IPS-15b (cell line): ENCODE measurements at regions not wholly inside any gene's neighbourhood (a gene's known extent, or its start where the extent isn't known, plus 50 kb on each side); places are given as distances from the start of the nearest gene placed in this dataset.

Experiments
- H3K27me3 ChIP-seq: one replicate; pipeline ENCODE4 v1.6.1; 2013; ENCODE audit warnings: low read length; ENCODE audit not compliant: control insufficient read depth, insufficient read depth
- H3K36me3 ChIP-seq: one replicate; pipeline ENCODE4 v1.6.1; 2013; ENCODE audit warnings: low read length; ENCODE audit not compliant: control insufficient read depth, insufficient read depth
- H3K4me1 ChIP-seq: one replicate; pipeline ENCODE4 v1.6.1; 2013; ENCODE audit warnings: mild to moderate bottlenecking, low read length; ENCODE audit not compliant: control insufficient read depth, insufficient read depth
- H3K4me3 ChIP-seq: one replicate; pipeline ENCODE4 v1.5.1; 2013; ENCODE audit warnings: low read depth, low read length
- H3K9ac ChIP-seq: one replicate; pipeline ENCODE4 v1.6.1; 2013; ENCODE audit warnings: low read depth, mild to moderate bottlenecking, low read length
- H3K9me3 ChIP-seq: one replicate; pipeline ENCODE4 v1.6.1; 2013; ENCODE audit warnings: mild to moderate bottlenecking, low read length; ENCODE audit not compliant: control insufficient read depth, insufficient read depth

DNA sequence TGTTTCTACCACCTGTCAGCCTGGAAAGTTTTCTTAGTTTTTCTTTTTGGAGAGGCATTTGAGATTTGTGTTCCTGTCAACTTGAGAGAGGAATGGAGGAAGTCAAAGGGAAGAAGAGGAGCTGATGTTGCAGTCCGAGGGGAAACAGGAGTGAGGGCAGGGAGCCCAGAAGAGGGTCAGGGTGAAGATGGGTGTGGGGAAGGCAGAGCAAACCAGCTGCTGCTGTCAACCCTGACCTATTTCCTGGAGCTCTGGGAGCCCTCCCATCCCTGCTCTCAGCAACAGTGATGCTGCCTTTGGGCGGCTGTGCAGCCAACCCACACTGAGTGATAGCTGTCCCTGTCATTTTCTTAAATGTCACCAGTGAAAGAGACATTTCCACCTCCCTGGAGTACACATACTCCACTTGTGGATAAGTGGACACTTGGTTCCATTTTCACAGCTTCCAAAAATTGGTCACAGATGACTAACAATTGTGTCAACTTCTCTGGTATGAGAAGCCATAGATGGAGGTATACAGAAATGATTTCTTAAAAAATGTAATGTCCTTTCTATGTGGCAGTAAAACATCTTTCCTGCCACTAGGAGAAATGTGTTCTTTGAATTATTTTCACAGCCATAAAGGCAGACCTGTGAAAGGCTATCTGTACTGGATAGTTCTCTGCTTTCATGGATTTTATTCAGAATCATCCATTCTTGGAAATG lies 556.3 kb upstream of the TBL1XR1 start:
- Histone ChIP-seq H3K27me3 (no peaks in the 10 kb centered on the region), H3K9ac (no peak overlapping the region), H3K36me3 (no peaks in the 10 kb centered on the region), H3K9me3 (peaks cover 6% of the 10 kb centered on the region), H3K4me1 (no peaks in the 10 kb centered on the region), H3K4me3 (no peak overlapping the region)

DNA sequence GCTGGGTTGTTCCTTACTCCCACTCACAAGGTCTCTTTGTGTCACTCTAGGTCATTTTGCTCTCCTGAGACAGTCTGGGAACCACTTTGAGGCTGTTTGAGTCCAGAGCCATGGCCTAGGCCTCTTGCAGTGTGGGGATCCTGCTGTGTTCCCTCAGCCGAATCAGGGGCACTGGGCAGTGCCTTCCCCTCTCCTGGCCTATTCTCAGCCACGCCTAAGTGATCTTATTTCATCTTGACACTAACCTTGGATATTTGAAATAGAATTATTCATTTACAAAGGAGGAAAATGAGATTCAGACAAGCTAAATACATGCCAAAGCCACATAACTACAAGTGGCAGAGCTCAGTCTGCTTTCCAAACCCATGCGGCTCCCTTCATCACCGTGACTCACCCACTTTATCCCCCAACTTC lies 557.2 kb upstream of the TBL1XR1 start:
- Histone ChIP-seq H3K27me3 (no peaks in the 10 kb centered on the region), H3K4me3 (no peak overlapping the region), H3K4me1 (no peaks in the 10 kb centered on the region), H3K9ac (no peak overlapping the region), H3K36me3 (no peaks in the 10 kb centered on the region), H3K9me3 (peaks cover 6% of the 10 kb centered on the region)

DNA sequence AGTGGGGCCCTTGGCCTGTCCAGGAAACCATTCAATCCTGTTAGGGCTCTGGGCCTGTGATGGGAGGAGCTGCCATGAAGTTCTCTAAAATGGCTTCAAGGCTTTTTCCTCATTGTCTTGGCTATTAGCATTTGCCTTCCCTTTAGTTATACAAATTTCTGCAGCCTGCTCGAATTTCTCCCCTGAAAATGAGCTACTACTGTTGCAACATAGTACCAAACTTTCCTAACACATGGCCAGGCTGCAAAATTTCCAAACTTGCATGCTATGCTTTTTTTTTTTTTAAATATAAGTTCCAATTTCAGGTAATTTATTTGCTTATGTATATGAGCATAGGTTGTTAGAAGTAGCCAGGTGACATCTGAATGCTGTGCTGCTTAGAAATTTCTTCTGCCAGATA lies 560.8 kb upstream of the TBL1XR1 start:
- Histone ChIP-seq H3K27me3 (no peaks in the 10 kb centered on the region), H3K4me1 (no peaks in the 10 kb centered on the region), H3K9ac (no peak overlapping the region), H3K4me3 (no peak overlapping the region), H3K9me3 (peaks cover 6% of the 10 kb centered on the region), H3K36me3 (no peaks in the 10 kb centered on the region)

DNA sequence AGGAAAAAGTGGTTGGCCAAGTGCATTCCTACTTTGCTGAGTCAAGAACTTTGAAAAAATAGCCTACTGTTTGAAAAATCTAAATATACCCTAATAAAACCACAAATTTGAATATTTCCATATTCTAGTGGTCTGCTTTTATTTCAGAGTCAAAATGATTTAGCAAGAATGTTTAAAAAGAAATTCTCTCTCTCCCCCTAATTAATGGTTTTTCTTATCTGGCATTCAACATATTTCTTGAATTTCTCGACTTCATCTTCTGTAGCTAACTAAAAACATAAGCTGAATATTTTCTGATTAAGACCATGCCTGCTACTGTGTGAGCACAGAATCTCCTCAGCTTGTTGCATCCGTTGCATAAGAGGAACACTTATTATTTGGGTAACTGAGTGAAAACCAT lies 563.5 kb upstream of the TBL1XR1 start:
- H3K4me1 ChIP-seq = no peaks in the 10 kb centered on the region
- H3K36me3 ChIP-seq = no peaks in the 10 kb centered on the region
- peaks cover 6% of the 10 kb centered on the region for H3K9me3 ChIP-seq
- H3K9ac ChIP-seq = no peak overlapping the region
- no peak overlapping the region for H3K4me3 ChIP-seq
- H3K27me3 ChIP-seq = no peaks in the 10 kb centered on the region

DNA sequence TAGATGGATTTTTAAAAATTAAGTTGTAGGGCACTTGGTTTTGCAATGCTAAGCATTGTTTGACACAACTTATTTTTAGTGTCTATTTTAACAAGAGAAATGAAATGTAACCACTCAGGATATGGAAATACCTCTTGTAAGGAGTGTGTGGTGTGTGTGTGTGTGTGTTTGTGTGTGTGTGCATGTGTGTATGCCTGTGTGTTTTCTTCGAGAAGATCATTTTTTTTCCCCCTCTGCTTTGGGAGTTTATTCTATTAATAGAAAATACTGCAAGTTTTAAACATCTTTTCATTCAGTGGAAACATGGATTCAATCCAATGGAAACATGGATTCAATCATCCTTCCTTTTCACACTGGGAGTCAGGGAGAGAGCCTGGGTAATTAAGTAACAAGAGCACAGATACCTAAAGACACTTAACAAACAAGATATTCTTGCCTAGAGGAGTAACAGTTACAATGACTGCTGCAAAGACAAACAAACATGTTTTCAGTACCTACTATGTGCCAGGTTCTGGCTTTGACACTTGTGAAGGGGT lies 567.2 kb upstream of the TBL1XR1 start:
- no peak overlapping the region for H3K9ac ChIP-seq
- H3K4me3 ChIP-seq = no peak overlapping the region
- H3K4me1 ChIP-seq = no peaks in the 10 kb centered on the region
- H3K27me3 ChIP-seq = no peaks in the 10 kb centered on the region
- H3K36me3 ChIP-seq = no peaks in the 10 kb centered on the region
- peaks cover 5% of the 10 kb centered on the region for H3K9me3 ChIP-seq

- peaks cover 5% of the 10 kb centered on the region for H3K9me3 ChIP-seq
- no peak overlapping the region for H3K9ac ChIP-seq
- no peaks in the 10 kb centered on the region for H3K27me3 ChIP-seq
- no peaks in the 10 kb centered on the region for H3K36me3 ChIP-seq
- H3K4me1 ChIP-seq = no peaks in the 10 kb centered on the region
- H3K4me3 ChIP-seq = no peak overlapping the region
These were observed 567.7 kb upstream of the TBL1XR1 start for GRCh38 chr3:177764933-177765332.

DNA sequence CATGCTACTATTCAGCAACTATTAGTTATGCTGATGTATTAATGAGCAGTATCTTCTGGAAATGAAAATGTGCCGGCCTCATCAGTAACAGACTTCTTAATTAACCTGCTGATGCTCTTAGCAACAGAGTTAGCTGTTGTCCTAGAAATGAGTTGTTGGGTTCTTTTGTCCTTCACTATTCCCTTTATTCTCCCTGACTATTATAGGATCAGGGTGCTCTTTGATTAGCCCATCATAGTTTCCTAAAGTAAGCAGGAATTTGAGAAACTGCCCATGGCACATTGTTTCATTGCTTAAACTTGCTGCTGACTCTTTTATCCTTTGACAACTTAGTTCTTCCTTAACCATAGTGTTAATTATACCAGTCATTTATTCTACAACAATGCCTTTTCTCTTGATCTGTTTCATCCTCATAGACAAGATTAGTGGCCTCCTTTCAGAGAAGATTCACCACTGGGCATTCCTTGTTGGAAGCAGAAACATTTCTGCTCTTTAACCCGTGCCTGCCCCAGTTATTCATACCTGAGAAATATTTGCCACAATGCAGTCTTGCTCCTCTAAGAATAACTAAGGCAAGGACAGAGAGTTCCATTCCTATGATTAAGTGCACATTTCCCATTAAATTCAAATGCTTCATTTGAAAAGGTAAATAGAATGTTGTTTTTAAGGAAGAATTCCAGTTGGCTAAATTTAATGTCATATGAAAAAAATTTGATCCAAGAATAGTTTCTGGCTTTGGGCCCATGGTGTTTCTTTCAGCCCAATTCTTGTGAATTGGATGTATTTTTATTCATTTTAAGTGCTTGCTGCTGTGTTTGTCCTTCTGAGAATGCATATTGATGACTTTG lies 573.3 kb upstream of the TBL1XR1 start:
- Histone ChIP-seq H3K27me3 (no peaks in the 10 kb centered on the region), H3K4me1 (no peaks in the 10 kb centered on the region), H3K36me3 (no peaks in the 10 kb centered on the region), H3K9me3 (peaks cover 5% of the 10 kb centered on the region), H3K4me3 (no peak overlapping the region), H3K9ac (no peak overlapping the region)

GRCh38 chr3:177771780-177772179 lies 574.5 kb upstream of the TBL1XR1 start:
- Histone ChIP-seq H3K9ac (no peak overlapping the region), H3K4me3 (no peak overlapping the region), H3K27me3 (no peaks in the 10 kb centered on the region), H3K36me3 (no peaks in the 10 kb centered on the region), H3K4me1 (no peaks in the 10 kb centered on the region), H3K9me3 (peaks cover 5% of the 10 kb centered on the region)

- H3K36me3 ChIP-seq = no peaks in the 10 kb centered on the region
- no peak overlapping the region for H3K9ac ChIP-seq
- no peaks in the 10 kb centered on the region for H3K27me3 ChIP-seq
- H3K4me1 ChIP-seq = no peaks in the 10 kb centered on the region
- no peak overlapping the region for H3K4me3 ChIP-seq
- H3K9me3 ChIP-seq = peaks cover 5% of the 10 kb centered on the region
These were observed 575.8 kb upstream of the TBL1XR1 start for GRCh38 chr3:177772908-177773557.

GRCh38 chr3:177773717-177774116 lies 576.4 kb upstream of the TBL1XR1 start:
- H3K36me3 ChIP-seq = no peaks in the 10 kb centered on the region
- no peak overlapping the region for H3K4me3 ChIP-seq
- no peaks in the 10 kb centered on the region for H3K9me3 ChIP-seq
- H3K9ac ChIP-seq = no peak overlapping the region
- no peaks in the 10 kb centered on the region for H3K27me3 ChIP-seq
- H3K4me1 ChIP-seq = no peaks in the 10 kb centered on the region

GRCh38 chr3:177776661-177777101 lies 579.4 kb upstream of the TBL1XR1 start:
- Histone ChIP-seq H3K4me1 (no peaks in the 10 kb centered on the region), H3K4me3 (no peak overlapping the region), H3K9me3 (no peaks in the 10 kb centered on the region)

More at GRCh38 chr3:177776661-177777101, 579.4 kb upstream of the TBL1XR1 start:
- Histone ChIP-seq H3K36me3 (no peaks in the 10 kb centered on the region), H3K27me3 (no peaks in the 10 kb centered on the region), H3K9ac (no peak overlapping the region)
